Lower leg skin (tissue), 3 donors: ENCODE measurements at regions not wholly inside any gene's neighbourhood (a gene's known extent, or its start where the extent isn't known, plus 50 kb on each side); places are given as distances from the start of the nearest gene placed in this dataset.

Experiments used
- POLR2A ChIP-seq, 2 donors: fragments of 450-650 bp; IDR thresholded peaks; one replicate each; pipeline ENCODE4 v1.6.1; 2016 to 2017; ENCODE audit warnings: antibody characterized with exemption in 2 of 2, mild to moderate bottlenecking in 1 of 2, moderate library complexity in 1 of 2
- TF ChIP-seq, protein P1 (sequence below), 3 donors: fragments of 450-650 bp; IDR thresholded peaks; one replicate each; pipeline ENCODE4 v1.5.1; 2016; ENCODE audit warnings: antibody characterized with exemption in 3 of 3, mild to moderate bottlenecking in 3 of 3, moderate library complexity in 2 of 3

DNA sequence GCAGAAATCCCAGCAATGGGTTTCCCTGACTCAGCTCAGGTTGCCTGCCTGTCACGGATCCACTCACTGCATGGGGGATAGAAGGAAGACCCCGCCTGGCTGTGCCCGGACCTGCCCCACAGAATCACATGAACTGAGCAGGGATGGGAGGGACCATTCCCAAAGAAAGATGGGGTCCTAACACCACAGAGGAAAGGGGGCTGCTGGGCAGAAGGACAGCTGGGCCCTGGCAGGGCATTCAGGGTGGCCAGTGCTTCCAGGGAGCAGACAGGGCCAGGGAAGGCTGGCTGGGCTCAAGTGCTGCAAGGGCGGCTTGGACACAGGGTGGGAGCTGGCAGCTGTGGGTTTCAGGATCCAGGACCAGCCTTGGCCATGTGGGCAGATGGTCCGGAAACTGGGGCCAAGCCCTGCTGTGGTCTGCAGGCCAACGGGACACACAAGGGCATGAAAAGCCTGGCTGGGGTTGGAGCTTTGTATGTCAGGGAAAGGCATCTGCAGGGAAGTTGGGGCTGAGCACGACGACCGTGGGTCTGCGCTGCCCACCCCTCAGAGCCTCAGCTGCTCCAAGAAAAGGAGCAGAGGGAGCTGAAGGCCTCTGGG is 723.9 kb downstream of the PTPRU start:
- TF ChIP-seq, protein P1, sequence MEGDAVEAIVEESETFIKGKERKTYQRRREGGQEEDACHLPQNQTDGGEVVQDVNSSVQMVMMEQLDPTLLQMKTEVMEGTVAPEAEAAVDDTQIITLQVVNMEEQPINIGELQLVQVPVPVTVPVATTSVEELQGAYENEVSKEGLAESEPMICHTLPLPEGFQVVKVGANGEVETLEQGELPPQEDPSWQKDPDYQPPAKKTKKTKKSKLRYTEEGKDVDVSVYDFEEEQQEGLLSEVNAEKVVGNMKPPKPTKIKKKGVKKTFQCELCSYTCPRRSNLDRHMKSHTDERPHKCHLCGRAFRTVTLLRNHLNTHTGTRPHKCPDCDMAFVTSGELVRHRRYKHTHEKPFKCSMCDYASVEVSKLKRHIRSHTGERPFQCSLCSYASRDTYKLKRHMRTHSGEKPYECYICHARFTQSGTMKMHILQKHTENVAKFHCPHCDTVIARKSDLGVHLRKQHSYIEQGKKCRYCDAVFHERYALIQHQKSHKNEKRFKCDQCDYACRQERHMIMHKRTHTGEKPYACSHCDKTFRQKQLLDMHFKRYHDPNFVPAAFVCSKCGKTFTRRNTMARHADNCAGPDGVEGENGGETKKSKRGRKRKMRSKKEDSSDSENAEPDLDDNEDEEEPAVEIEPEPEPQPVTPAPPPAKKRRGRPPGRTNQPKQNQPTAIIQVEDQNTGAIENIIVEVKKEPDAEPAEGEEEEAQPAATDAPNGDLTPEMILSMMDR (IDR thresholded peaks at IDR 0.05) = no peak
- TF ChIP-seq POLR2A (IDR thresholded peaks at IDR 0.05) = no peak
